ENCODE measurements at regions not wholly inside any gene's neighbourhood (a gene's known extent, or its start where the extent isn't known, plus 50 kb on each side); places are given as distances from the start of the nearest gene placed in this dataset.

DNA sequence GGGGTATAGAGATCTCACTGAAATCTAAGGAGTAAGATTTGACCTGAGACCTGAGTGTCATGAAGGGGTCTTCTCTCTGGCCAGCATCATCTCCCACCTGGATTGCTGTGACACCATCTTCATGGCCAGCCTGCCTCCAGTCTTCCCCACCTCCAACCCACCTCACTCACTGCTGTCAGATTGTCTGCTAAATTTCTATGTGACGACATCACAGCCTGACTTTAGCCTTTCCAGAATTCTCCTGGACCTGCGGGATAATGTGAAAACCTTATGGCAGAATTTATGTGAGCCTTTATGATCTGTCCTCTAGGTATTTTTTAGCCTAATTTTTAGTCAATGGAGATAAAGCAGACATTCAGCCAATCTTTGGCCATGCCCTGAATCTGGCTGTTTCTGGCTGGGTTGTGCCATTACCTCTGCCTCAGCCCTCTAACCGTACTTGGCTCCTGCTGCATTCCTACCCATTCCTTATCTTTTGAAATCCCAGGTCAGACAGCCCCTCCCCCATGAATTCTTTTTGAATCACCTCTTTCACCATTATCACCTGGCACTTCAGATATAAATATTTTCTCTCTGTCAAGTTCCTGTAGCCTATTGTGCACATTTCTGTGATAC lies 66.4 kb upstream of the MMADHC start:
- TF ChIP-seq, protein P1, sequence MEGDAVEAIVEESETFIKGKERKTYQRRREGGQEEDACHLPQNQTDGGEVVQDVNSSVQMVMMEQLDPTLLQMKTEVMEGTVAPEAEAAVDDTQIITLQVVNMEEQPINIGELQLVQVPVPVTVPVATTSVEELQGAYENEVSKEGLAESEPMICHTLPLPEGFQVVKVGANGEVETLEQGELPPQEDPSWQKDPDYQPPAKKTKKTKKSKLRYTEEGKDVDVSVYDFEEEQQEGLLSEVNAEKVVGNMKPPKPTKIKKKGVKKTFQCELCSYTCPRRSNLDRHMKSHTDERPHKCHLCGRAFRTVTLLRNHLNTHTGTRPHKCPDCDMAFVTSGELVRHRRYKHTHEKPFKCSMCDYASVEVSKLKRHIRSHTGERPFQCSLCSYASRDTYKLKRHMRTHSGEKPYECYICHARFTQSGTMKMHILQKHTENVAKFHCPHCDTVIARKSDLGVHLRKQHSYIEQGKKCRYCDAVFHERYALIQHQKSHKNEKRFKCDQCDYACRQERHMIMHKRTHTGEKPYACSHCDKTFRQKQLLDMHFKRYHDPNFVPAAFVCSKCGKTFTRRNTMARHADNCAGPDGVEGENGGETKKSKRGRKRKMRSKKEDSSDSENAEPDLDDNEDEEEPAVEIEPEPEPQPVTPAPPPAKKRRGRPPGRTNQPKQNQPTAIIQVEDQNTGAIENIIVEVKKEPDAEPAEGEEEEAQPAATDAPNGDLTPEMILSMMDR (IDR thresholded peaks at IDR 0.05) = no peak
- no peak for TF ChIP-seq POLR2A (IDR thresholded peaks at IDR 0.05)
